Left renal pelvis (tissue), 4 donors: ENCODE measurements at regions not wholly inside any gene's neighbourhood (a gene's known extent, or its start where the extent isn't known, plus 50 kb on each side); places are given as distances from the start of the nearest gene placed in this dataset.
"Not testable (repeated sequence)": the region's sequence is repeated elsewhere in the genome, so short reads cannot be mapped to it uniquely, and the experiment has no call there.

Experiments
- DNase-seq, 4 donors: peaks; one replicate each; pipeline ENCODE4 v3.0.0-alpha.2; 2013; ENCODE audit warnings: low read depth in 4 of 4, low spot score in 3 of 4

- no peak for DNase-seq
These were observed 179.0 kb downstream of the BCAS1 start for GRCh38 chr20:53891306-53891894.

- no peak for DNase-seq
These were observed 179.7 kb downstream of the BCAS1 start for GRCh38 chr20:53890443-53891305.

GRCh38 chr20:53889411-53890148 lies 180.8 kb downstream of the BCAS1 start:
- DNase-seq: no peak

GRCh38 chr20:53888951-53889350 lies 181.4 kb downstream of the BCAS1 start:
- DNase-seq: no peak

GRCh38 chr20:53888510-53888909 lies 181.9 kb downstream of the BCAS1 start:
- DNase-seq: no peak

GRCh38 chr20:53887973-53888372 lies 182.4 kb downstream of the BCAS1 start:
- DNase-seq: no peak

GRCh38 chr20:53884859-53885541 lies 185.4 kb downstream of the BCAS1 start:
- no peak for DNase-seq

GRCh38 chr20:53883098-53883911 lies 187.1 kb downstream of the BCAS1 start:
- DNase-seq: no peak

- DNase-seq: not testable (repeated sequence)
These were observed 187.9 kb downstream of the BCAS1 start for GRCh38 chr20:53882438-53882986.

- DNase-seq: no peak
These were observed 189.0 kb downstream of the BCAS1 start for GRCh38 chr20:53881362-53881761.

GRCh38 chr20:53880108-53880641 lies 190.2 kb downstream of the BCAS1 start:
- DNase-seq: no peak

- no peak for DNase-seq
These were observed 191.2 kb downstream of the BCAS1 start for GRCh38 chr20:53879048-53879684.

- DNase-seq: no peak
These were observed 191.9 kb downstream of the BCAS1 start for GRCh38 chr20:53878262-53879047.

GRCh38 chr20:53876956-53877355 lies 193.4 kb downstream of the BCAS1 start:
- no peak for DNase-seq

GRCh38 chr20:53876470-53876869 lies 193.9 kb downstream of the BCAS1 start:
- no peak for DNase-seq

- no peak for DNase-seq
These were observed 194.9 kb downstream of the BCAS1 start for GRCh38 chr20:53875452-53875851.

GRCh38 chr20:53874706-53875105 lies 195.7 kb downstream of the BCAS1 start:
- DNase-seq: no peak

GRCh38 chr20:53874104-53874503 lies 196.3 kb downstream of the BCAS1 start:
- DNase-seq: no peak
